SJCRH30 (cell line): ENCODE measurements at regions not wholly inside any gene's neighbourhood (a gene's known extent, or its start where the extent isn't known, plus 50 kb on each side); places are given as distances from the start of the nearest gene placed in this dataset.

ENCODE experiments used
- DNase-seq, 2 experiments: peaks; one replicate each; pipeline ENCODE4 v3.0.0-alpha.2; 2015 to 2020
- H3K27ac ChIP-seq: fragments of 250-450 bp; sonication (Bioruptor Pico); 2 replicates; pipeline ENCODE4 v1.5.1; 2020; ENCODE audit warnings: mild to moderate bottlenecking, moderate library complexity
- H3K27me3 ChIP-seq: fragments of 250-450 bp; sonication (Bioruptor Pico); 2 replicates; pipeline ENCODE4 v1.5.1; 2020; ENCODE audit warnings: mild to moderate bottlenecking, moderate library complexity
- H3K36me3 ChIP-seq: fragments of 250-450 bp; sonication (Bioruptor Pico); 2 replicates; pipeline ENCODE4 v1.5.1; 2020; ENCODE audit warnings: mild to moderate bottlenecking, moderate library complexity
- H3K4me1 ChIP-seq: fragments of 250-450 bp; sonication (Bioruptor Pico); 2 replicates; pipeline ENCODE4 v1.5.1; 2020; ENCODE audit warnings: mild to moderate bottlenecking, moderate library complexity
- H3K4me3 ChIP-seq: fragments of 250-450 bp; sonication (Bioruptor Pico); 2 replicates; pipeline ENCODE4 v1.5.1; 2020; ENCODE audit warnings: mild to moderate bottlenecking, moderate library complexity
- H3K9me3 ChIP-seq: fragments of 250-450 bp; sonication (Bioruptor Pico); replicated peaks from 2 replicates; pipeline ENCODE4 v1.5.1; 2020; ENCODE audit warnings: mild to moderate bottlenecking, moderate library complexity

- no peaks in the 10 kb centered on the region for H3K9me3 ChIP-seq
- H3K27ac ChIP-seq: no peak overlapping the region
- H3K4me3 ChIP-seq: no peak overlapping the region
- no peak for DNase-seq
- no peaks in the 10 kb centered on the region for H3K4me1 ChIP-seq
- H3K36me3 ChIP-seq: no peaks in the 10 kb centered on the region
- no peaks in the 10 kb centered on the region; the same call in 1 of the 2 replicates for H3K27me3 ChIP-seq
Measured at GRCh38 chr5:122576256-122577016, 198.4 kb upstream of the SNX2 start.

- no peaks in the 10 kb centered on the region; the same call in 1 of the 2 replicates for H3K27me3 ChIP-seq
- H3K9me3 ChIP-seq: no peaks in the 10 kb centered on the region
- H3K4me1 ChIP-seq: no peaks in the 10 kb centered on the region
- no peaks in the 10 kb centered on the region for H3K36me3 ChIP-seq
- H3K27ac ChIP-seq: no peak overlapping the region
- no peak overlapping the region for H3K4me3 ChIP-seq
- DNase-seq: no peak
Measured at GRCh38 chr5:122581629-122582028, 193.3 kb upstream of the SNX2 start.

- Histone ChIP-seq H3K4me3 (no peak overlapping the region), H3K36me3 (no peaks in the 10 kb centered on the region), H3K4me1 (no peaks in the 10 kb centered on the region), H3K9me3 (no peaks in the 10 kb centered on the region), H3K27me3 (no peaks in the 10 kb centered on the region; the same call in 1 of the 2 replicates), H3K27ac (no peak overlapping the region)
- no peak for DNase-seq
Measured at GRCh38 chr5:122584411-122585300, 190.2 kb upstream of the SNX2 start.

GRCh38 chr5:122585371-122585770 lies 189.5 kb upstream of the SNX2 start:
- Histone ChIP-seq H3K9me3 (no peaks in the 10 kb centered on the region), H3K4me3 (no peak overlapping the region), H3K36me3 (no peaks in the 10 kb centered on the region), H3K27ac (no peak overlapping the region), H3K27me3 (no peaks in the 10 kb centered on the region; the same call in 1 of the 2 replicates), H3K4me1 (no peaks in the 10 kb centered on the region)
- DNase-seq: no peak

- no peak overlapping the region for H3K27ac ChIP-seq
- H3K36me3 ChIP-seq: no peaks in the 10 kb centered on the region
- H3K4me1 ChIP-seq: no peaks in the 10 kb centered on the region
- no peaks in the 10 kb centered on the region for H3K27me3 ChIP-seq
- H3K9me3 ChIP-seq: no peaks in the 10 kb centered on the region
- no peak overlapping the region for H3K4me3 ChIP-seq
- no peak for DNase-seq
Measured at GRCh38 chr5:122586351-122586750, 188.5 kb upstream of the SNX2 start.

- Histone ChIP-seq H3K4me1 (no peaks in the 10 kb centered on the region), H3K27ac (no peak overlapping the region), H3K27me3 (no peaks in the 10 kb centered on the region), H3K9me3 (no peaks in the 10 kb centered on the region), H3K36me3 (no peaks in the 10 kb centered on the region), H3K4me3 (no peak overlapping the region)
- no peak for DNase-seq
Measured at GRCh38 chr5:122591828-122592227, 183.1 kb upstream of the SNX2 start.

- Histone ChIP-seq H3K4me1 (0 out of 2 replicates have a peak, but pooled peaks cover 2% of the 10 kb centered on the region), H3K9me3 (no peaks in the 10 kb centered on the region), H3K27me3 (no peaks in the 10 kb centered on the region), H3K27ac (no peak overlapping the region), H3K4me3 (no peak overlapping the region), H3K36me3 (no peaks in the 10 kb centered on the region)
- DNase-seq: no peak
Measured at GRCh38 chr5:122599000-122599399, 175.9 kb upstream of the SNX2 start.

- no peaks in the 10 kb centered on the region for H3K36me3 ChIP-seq
- DNase-seq: no peak
- no peak overlapping the region for H3K27ac ChIP-seq
- H3K4me1 ChIP-seq: 0 out of 2 replicates have a peak, but pooled peaks cover 2% of the 10 kb centered on the region
- no peaks in the 10 kb centered on the region; the same call in 1 of the 2 replicates for H3K27me3 ChIP-seq
- H3K4me3 ChIP-seq: no peak overlapping the region
- H3K9me3 ChIP-seq: no peaks in the 10 kb centered on the region
Measured at GRCh38 chr5:122600924-122601323, 174.0 kb upstream of the SNX2 start.

GRCh38 chr5:122602700-122603099 lies 172.2 kb upstream of the SNX2 start:
- H3K27me3 ChIP-seq: no peaks in the 10 kb centered on the region; the same call in 1 of the 2 replicates
- H3K27ac ChIP-seq: no peak overlapping the region
- H3K4me3 ChIP-seq: no peak overlapping the region
- no peaks in the 10 kb centered on the region for H3K9me3 ChIP-seq
- H3K36me3 ChIP-seq: no peaks in the 10 kb centered on the region
- 0 out of 2 replicates have a peak, but pooled peaks cover 2% of the 10 kb centered on the region for H3K4me1 ChIP-seq
- no peak for DNase-seq

- no peak overlapping the region for H3K4me3 ChIP-seq
- no peak for DNase-seq
Measured at GRCh38 chr5:122605236-122605635, 169.6 kb upstream of the SNX2 start.

GRCh38 chr5:122607818-122608217 lies 167.1 kb upstream of the SNX2 start:
- no peaks in the 10 kb centered on the region for H3K9me3 ChIP-seq
- no peak overlapping the region for H3K4me3 ChIP-seq
- no peaks in the 10 kb centered on the region for H3K4me1 ChIP-seq
- H3K36me3 ChIP-seq: no peaks in the 10 kb centered on the region
- no peak for DNase-seq
- H3K27ac ChIP-seq: no peak overlapping the region
- H3K27me3 ChIP-seq: no peaks in the 10 kb centered on the region; the same call in 1 of the 2 replicates

More at GRCh38 chr5:122605236-122605635, 169.6 kb upstream of the SNX2 start:
- Histone ChIP-seq H3K9me3 (no peaks in the 10 kb centered on the region), H3K4me1 (0 out of 2 replicates have a peak, but pooled peaks cover 2% of the 10 kb centered on the region), H3K36me3 (no peaks in the 10 kb centered on the region), H3K27ac (no peak overlapping the region), H3K27me3 (no peaks in the 10 kb centered on the region; the same call in 1 of the 2 replicates)

GRCh38 chr5:122608222-122608621 lies 166.7 kb upstream of the SNX2 start:
- no peaks in the 10 kb centered on the region for H3K4me1 ChIP-seq
- no peak for DNase-seq
- no peak overlapping the region for H3K4me3 ChIP-seq
- no peak overlapping the region for H3K27ac ChIP-seq
- no peaks in the 10 kb centered on the region for H3K9me3 ChIP-seq
- no peaks in the 10 kb centered on the region; the same call in 1 of the 2 replicates for H3K27me3 ChIP-seq
- no peaks in the 10 kb centered on the region for H3K36me3 ChIP-seq

GRCh38 chr5:122611406-122611805 lies 163.5 kb upstream of the SNX2 start:
- no peaks in the 10 kb centered on the region for H3K4me1 ChIP-seq
- no peak for DNase-seq
- H3K27ac ChIP-seq: no peak overlapping the region
- no peaks in the 10 kb centered on the region for H3K9me3 ChIP-seq
- H3K27me3 ChIP-seq: no peaks in the 10 kb centered on the region
- no peak overlapping the region for H3K4me3 ChIP-seq
- H3K36me3 ChIP-seq: no peaks in the 10 kb centered on the region

- Histone ChIP-seq H3K4me3 (no peak overlapping the region), H3K4me1 (no peaks in the 10 kb centered on the region), H3K27ac (no peak overlapping the region), H3K27me3 (no peaks in the 10 kb centered on the region), H3K9me3 (no peaks in the 10 kb centered on the region), H3K36me3 (no peaks in the 10 kb centered on the region)
- no peak for DNase-seq
Measured at GRCh38 chr5:122612901-122613300, 162.0 kb upstream of the SNX2 start.

- Histone ChIP-seq H3K4me3 (no peak overlapping the region), H3K27me3 (no peaks in the 10 kb centered on the region), H3K36me3 (no peaks in the 10 kb centered on the region), H3K27ac (no peak overlapping the region), H3K9me3 (no peaks in the 10 kb centered on the region), H3K4me1 (no peaks in the 10 kb centered on the region)
- no peak for DNase-seq
Measured at GRCh38 chr5:122615146-122615545, 159.7 kb upstream of the SNX2 start.
